H1 (cell line): ENCODE measurements at regions not wholly inside any gene's neighbourhood (a gene's known extent, or its start where the extent isn't known, plus 50 kb on each side); places are given as distances from the start of the nearest gene placed in this dataset.

Experiments
- CTCF ChIA-PET: fragments of 300-600 bp; sonication (Branson Sonifier 250); formaldehyde crosslinking; loops from one replicate; lab custom pipeline; 2021; ENCODE audit not compliant: partially characterized antibody; lab: Charles Lee
- POLR2A ChIA-PET: fragments of 300-600 bp; sonication (Branson Sonifier 250); formaldehyde crosslinking; loops from one replicate; lab custom pipeline; 2021; ENCODE audit warnings: inconsistent platforms; ENCODE audit not compliant: partially characterized antibody; lab: Charles Lee
- DNase-seq, 2 experiments: peaks; one replicate each; pipeline versions ENCODE4 v3.0.0 to v3.0.0-alpha.2; 2010 to 2022; ENCODE audit warnings: low spot score in 2 of 2, low read depth in 1 of 2, mixed read lengths in 1 of 2
- FAIRE-seq: peaks from 2 replicates; lab custom pipeline; 2011; peaks lifted over from hg19 to GRCh38; lab: Jason Lieb, UNC
- H2AFZ ChIP-seq: 2 replicates; pipeline ENCODE4 v1.8.1; 2012; ENCODE audit warnings: low read length, inconsistent platforms
- H2AK5ac ChIP-seq: 2 replicates; pipeline ENCODE4 v1.6.1; 2013; ENCODE audit warnings: low read depth, low read length
- H2BK120ac ChIP-seq: replicated peaks from 2 replicates; pipeline ENCODE3; 2013; ENCODE audit warnings: low read depth, low read length, inconsistent platforms
- H2BK12ac ChIP-seq: 2 replicates; pipeline ENCODE4 v1.6.1; 2013; ENCODE audit warnings: low read depth, low read length
- H2BK15ac ChIP-seq: 2 replicates; pipeline ENCODE4 v1.6.1; 2013; ENCODE audit warnings: low read length
- H2BK20ac ChIP-seq: 2 replicates; pipeline ENCODE4 v1.6.1; 2013; ENCODE audit warnings: low read length
- H2BK5ac ChIP-seq: 2 replicates; pipeline ENCODE4 v1.6.1; 2013; ENCODE audit warnings: low read depth, low read length
- H3K14ac ChIP-seq: 2 replicates; pipeline ENCODE4 v1.6.1; 2013; ENCODE audit warnings: inconsistent platforms; ENCODE audit not compliant: insufficient read length
- H3K18ac ChIP-seq: 2 replicates; pipeline ENCODE4 v1.6.1; 2013; ENCODE audit warnings: low read length; ENCODE audit errors: extremely low read depth
- H3K23ac ChIP-seq: 2 replicates; pipeline ENCODE4 v1.6.1; 2013; ENCODE audit warnings: inconsistent platforms; ENCODE audit not compliant: insufficient read length
- H3K23me2 ChIP-seq: 2 replicates; pipeline ENCODE4 v1.6.1; 2013; ENCODE audit warnings: low read depth, low read length
- H3K27ac ChIP-seq: 2 replicates; pipeline ENCODE4 v1.6.1; 2011; ENCODE audit warnings: low read depth, low read length, inconsistent platforms
- H3K27me3 ChIP-seq, 4 experiments: replicated peaks in 1 of 4; 1 replicate in 1 of 4; 2 replicates in 3 of 4; pipeline versions ENCODE4 v1.6.1 to v1.8.1; 2011 to 2013; ENCODE audit warnings: low read length in 3 of 4, mild to moderate bottlenecking in 3 of 4, inconsistent platforms in 2 of 4, mixed read lengths in 2 of 4, moderate library complexity in 1 of 4; ENCODE audit not compliant: control insufficient read depth in 3 of 4, insufficient read depth in 3 of 4; ENCODE audit errors: extremely low read depth in 1 of 4
- H3K36me3 ChIP-seq, 4 experiments: 2 replicates each; pipeline versions ENCODE4 v1.6.1 to v1.8.1; 2011 to 2013; ENCODE audit warnings: mild to moderate bottlenecking in 4 of 4, low read length in 3 of 4, moderate library complexity in 2 of 4, control low read depth in 1 of 4, inconsistent platforms in 1 of 4; ENCODE audit not compliant: insufficient read depth in 4 of 4, control insufficient read depth in 2 of 4
- H3K4ac ChIP-seq: replicated peaks from 2 replicates; pipeline ENCODE3; 2013; ENCODE audit warnings: low read length, low read depth, mixed read lengths, inconsistent platforms; ENCODE audit not compliant: insufficient read length
- H3K4me1 ChIP-seq, 4 experiments: replicated peaks in 1 of 4; 1 replicate in 1 of 4; 2 replicates in 3 of 4; pipeline versions ENCODE4 v1.6.1 to v1.8.1; 2011 to 2013; ENCODE audit warnings: low read length in 3 of 4, inconsistent platforms in 2 of 4, mixed read lengths in 1 of 4; ENCODE audit not compliant: insufficient read depth in 4 of 4, control insufficient read depth in 3 of 4
- H3K4me2 ChIP-seq, 2 experiments: 2 replicates each; pipeline versions ENCODE4 v1.6.1 to v1.8.1; 2011 to 2013; ENCODE audit warnings: low read depth in 2 of 2, low read length in 2 of 2, control low read depth in 1 of 2, inconsistent platforms in 1 of 2, mild to moderate bottlenecking in 1 of 2; ENCODE audit not compliant: insufficient read depth in 1 of 2
- H3K4me3 ChIP-seq, 4 experiments: fragments of 200-600, 300-600 bp in 1 of 4; sonication (generic), shearing (Covaris generic), sonication (Bioruptor Twin) in 1 of 4; 2 replicates each; pipeline versions ENCODE4 v1.5.1 to v1.8.1; 2011 to 2016; ENCODE audit warnings: low read length in 4 of 4, low read depth in 3 of 4, control low read depth in 2 of 4, inconsistent platforms in 2 of 4, mild to moderate bottlenecking in 2 of 4, mixed read lengths in 1 of 4, moderate library complexity in 1 of 4; ENCODE audit not compliant: insufficient read depth in 2 of 4; ENCODE audit errors: extremely low read depth in 1 of 4
- H3K56ac ChIP-seq: replicated peaks from 2 replicates; pipeline ENCODE3; 2013; ENCODE audit warnings: low read depth, mild to moderate bottlenecking, mixed read lengths, low read length, inconsistent platforms; ENCODE audit not compliant: insufficient read length
- H3K79me1 ChIP-seq: 2 replicates; pipeline ENCODE4 v1.6.1; 2013; ENCODE audit warnings: low read depth, low read length, control low read depth
- H3K79me2 ChIP-seq, 2 experiments: 2 replicates each; pipeline versions ENCODE4 v1.6.1 to v1.8.1; 2012 to 2013; ENCODE audit warnings: low read length in 2 of 2, mild to moderate bottlenecking in 2 of 2, inconsistent platforms in 1 of 2; ENCODE audit not compliant: insufficient read depth in 2 of 2, control insufficient read depth in 1 of 2
- H3K9ac ChIP-seq, 4 experiments: replicated peaks in 1 of 4; 1 replicate in 1 of 4; 2 replicates in 3 of 4; pipeline versions ENCODE4 v1.6.1 to v1.8.1; 2011 to 2013; ENCODE audit warnings: low read depth in 3 of 4, low read length in 3 of 4, control low read depth in 2 of 4, mild to moderate bottlenecking in 2 of 4, moderate library complexity in 2 of 4, inconsistent platforms in 1 of 4; ENCODE audit errors: extremely low read depth in 1 of 4
- H3K9me3 ChIP-seq, 2 experiments: 2 replicates each; pipeline versions ENCODE4 v1.6.1 to v1.8.1; 2012 to 2013; ENCODE audit warnings: mild to moderate bottlenecking in 2 of 2, moderate library complexity in 2 of 2, control low read depth in 1 of 2, inconsistent platforms in 1 of 2, low read depth in 1 of 2, low read length in 1 of 2, mixed read lengths in 1 of 2; ENCODE audit not compliant: insufficient read depth in 2 of 2
- H4K20me1 ChIP-seq, 2 experiments: replicated peaks in 1 of 2; 2 replicates each; pipeline versions ENCODE3 to v1.8.1; 2011 to 2013; ENCODE audit warnings: inconsistent platforms in 2 of 2, low read length in 2 of 2, mild to moderate bottlenecking in 1 of 2; ENCODE audit not compliant: insufficient read depth in 2 of 2, control insufficient read depth in 1 of 2
- H4K5ac ChIP-seq: 2 replicates; pipeline ENCODE4 v1.6.1; 2013; ENCODE audit warnings: low read length, low read depth, mixed read lengths, inconsistent platforms; ENCODE audit not compliant: insufficient read length
- H4K8ac ChIP-seq: 2 replicates; pipeline ENCODE4 v1.8.0; 2013; ENCODE audit warnings: mild to moderate bottlenecking, moderate library complexity, low read length, inconsistent platforms; ENCODE audit not compliant: insufficient read depth; ENCODE audit errors: extremely low read depth
- H4K91ac ChIP-seq: replicated peaks from 2 replicates; pipeline ENCODE3; 2013; ENCODE audit warnings: low read length, mixed read lengths, inconsistent platforms; ENCODE audit not compliant: insufficient read length
- CBX8 ChIP-seq: fragments of 300-800, 300-1000 bp; sonication (generic); IDR thresholded peaks from 2 replicates; pipeline ENCODE4 v1.7.1; 2016; ENCODE audit warnings: low read depth, low read length, borderline replicate concordance
- EZH2 ChIP-seq: fragments of 200-600 bp; sonication (generic); IDR thresholded peaks from 2 replicates; pipeline ENCODE4 v1.7.1; 2012; ENCODE audit warnings: low read depth, mild to moderate bottlenecking, moderate library complexity, low read length, inconsistent platforms; ENCODE audit not compliant: severe bottlenecking
- WGBS, 2 experiments: shearing (Covaris generic) in 1 of 2; methylation state at CpG; one replicate each; pipeline versions ENCODE4 v1.1.6 to v1.1.7; 2013 to 2015; ENCODE audit warnings: low lambda C conversion rate in 2 of 2, mixed read lengths in 2 of 2, inconsistent platforms in 1 of 2, low coverage in 1 of 2, missing lambda C conversion rate in 1 of 2; ENCODE audit not compliant: insufficient replicate concordance in 2 of 2, insufficient coverage in 1 of 2, insufficient read length in 1 of 2; ENCODE audit errors: extremely low coverage in 1 of 2, missing lambda C conversion rate in 1 of 2; 5-methylcytosine and 5-hydroxymethylcytosine counted together

GRCh38 chr2:51324051-51324450 lies 292.1 kb upstream of the NRXN1 start:
- no peaks in the 10 kb centered on the region for H3K36me3 ChIP-seq
- H2AFZ ChIP-seq: no peak overlapping the region
- H3K23me2 ChIP-seq: no peaks in the 10 kb centered on the region
- peaks cover 0 to 1% of the 10 kb centered on the region in 2 experiments; a peak in 2 of 4 replicates for H3K9me3 ChIP-seq
- POLR2A ChIA-PET: no interaction called here
- H4K5ac ChIP-seq: no peak overlapping the region
- H3K23ac ChIP-seq: no peak overlapping the region
- no peak overlapping the region for H3K4ac ChIP-seq
- H3K9ac ChIP-seq: no peak overlapping the region
- no peak for FAIRE-seq
- no peak overlapping the region for H2AK5ac ChIP-seq
- H2BK5ac ChIP-seq: no peak overlapping the region
- no peak overlapping the region for H2BK15ac ChIP-seq
- H3K56ac ChIP-seq: no peak overlapping the region
- H3K27ac ChIP-seq: no peak overlapping the region
- no peak overlapping the region for H4K8ac ChIP-seq
- no peaks in the 10 kb centered on the region for H3K27me3 ChIP-seq
- no peak for DNase-seq
- no peaks in the 10 kb centered on the region for H3K79me1 ChIP-seq
- H3K79me2 ChIP-seq: no peaks in the 10 kb centered on the region
- no peak overlapping the region for H2BK20ac ChIP-seq
- H3K18ac ChIP-seq: no peak overlapping the region
- H2BK12ac ChIP-seq: no peak overlapping the region
- no peak overlapping the region for H2BK120ac ChIP-seq
- no peaks in the 10 kb centered on the region for H3K4me1 ChIP-seq
- H4K91ac ChIP-seq: no peak overlapping the region
- WGBS, 2 experiments: 68% methylated on average over 4 of the region's 4 CpGs; no CpG with 5 or more reads in 1 of the 2 experiments
- CTCF ChIA-PET: no interaction called here
- no peak overlapping the region; a peak in 1 of 4 replicates for H3K4me2 ChIP-seq
- H3K4me3 ChIP-seq: no peak overlapping the region
- no peaks in the 10 kb centered on the region for H4K20me1 ChIP-seq
- no peak overlapping the region for H3K14ac ChIP-seq
- no peak for TF ChIP-seq CBX8
- no peak for TF ChIP-seq EZH2
